GM23338 (cell line): ENCODE measurements at regions not wholly inside any gene's neighbourhood (a gene's known extent, or its start where the extent isn't known, plus 50 kb on each side); places are given as distances from the start of the nearest gene placed in this dataset.

ENCODE experiments used
- ATAC-seq: fragments of 200-7000 bp; cut with Tn5 transposase; 3 replicates; pipeline ENCODE4 v1.9.1; 2020
- DNase-seq: peaks from one replicate; pipeline ENCODE4 v3.0.0-alpha.2; 2015; ENCODE audit warnings: low spot score
- H2AFZ ChIP-seq: fragments of 200-600 bp; sonication (generic); 2 replicates; pipeline ENCODE4 v1.8.0; 2016; ENCODE audit warnings: antibody characterized with exemption, mild to moderate bottlenecking, moderate library complexity
- H3F3A ChIP-seq: fragments of 200-600 bp; sonication (generic); replicated peaks from 2 replicates; pipeline ENCODE4 v1.8.0; 2017; ENCODE audit warnings: antibody characterized with exemption, mixed run types, low read depth
- H3K27ac ChIP-seq: fragments of 200-600 bp; sonication (generic); 2 replicates; pipeline ENCODE4 v1.6.1; 2016; ENCODE audit warnings: low read depth
- H3K27me3 ChIP-seq: fragments of 200-600 bp; sonication (generic); 2 replicates; pipeline ENCODE4 v1.8.0; 2016; ENCODE audit warnings: mild to moderate bottlenecking, mixed run types, moderate library complexity; ENCODE audit not compliant: insufficient read depth
- H3K36me3 ChIP-seq: fragments of 200-600 bp; sonication (generic); 2 replicates; pipeline ENCODE4 v1.8.0; 2016; ENCODE audit warnings: mild to moderate bottlenecking; ENCODE audit not compliant: insufficient read depth
- H3K4me1 ChIP-seq: fragments of 200-600 bp; sonication (generic); 2 replicates; pipeline ENCODE4 v1.8.0; 2016; ENCODE audit warnings: mild to moderate bottlenecking, moderate library complexity; ENCODE audit not compliant: insufficient read depth
- H3K4me2 ChIP-seq: fragments of 200-600 bp; sonication (generic); 2 replicates; pipeline ENCODE4 v1.7.1; 2017; ENCODE audit warnings: mixed run types
- H3K4me3 ChIP-seq: fragments of 200-600 bp; sonication (generic); 2 replicates; pipeline ENCODE4 v1.6.1; 2016; ENCODE audit warnings: mixed run types
- H3K79me2 ChIP-seq: fragments of 200-600 bp; sonication (generic); replicated peaks from 2 replicates; pipeline ENCODE4 v1.8.0; 2017; ENCODE audit warnings: mild to moderate bottlenecking; ENCODE audit not compliant: insufficient read depth
- H3K9me2 ChIP-seq: fragments of 200-600 bp; sonication (generic); 2 replicates; pipeline ENCODE4 v1.8.0; 2017; ENCODE audit not compliant: insufficient read depth
- H4K20me1 ChIP-seq: fragments of 200-600 bp; sonication (generic); replicated peaks from 2 replicates; pipeline ENCODE4 v1.8.0; 2017; ENCODE audit warnings: mild to moderate bottlenecking; ENCODE audit not compliant: insufficient read depth
- H3K27ac Mint-ChIP-seq: 2 replicates; pipeline ENCODE4 v1.8.0; 2020; ENCODE audit warnings: inconsistent platforms, mild to moderate bottlenecking, moderate library complexity, mixed read lengths
- H3K27me3 Mint-ChIP-seq: 3 replicates; pipeline ENCODE4 v1.8.0; 2022; ENCODE audit warnings: low read depth, mild to moderate bottlenecking, moderate library complexity, mixed read lengths, inconsistent platforms; ENCODE audit not compliant: insufficient read depth, poor library complexity
- H3K36me3 Mint-ChIP-seq: 3 replicates; pipeline ENCODE4 v1.8.0; 2021; ENCODE audit warnings: low read depth, mild to moderate bottlenecking, inconsistent platforms, moderate library complexity, mixed read lengths
- H3K4me1 Mint-ChIP-seq: 3 replicates; pipeline ENCODE4 v1.8.0; 2020; ENCODE audit warnings: mild to moderate bottlenecking, inconsistent platforms, mixed read lengths
- H3K4me3 Mint-ChIP-seq: 3 replicates; pipeline ENCODE4 v1.8.0; 2021; ENCODE audit warnings: moderate library complexity, mild to moderate bottlenecking, inconsistent platforms, mixed read lengths
- H3K9me3 Mint-ChIP-seq: 3 replicates; pipeline ENCODE4 v1.8.0; 2020; ENCODE audit warnings: moderate library complexity, mild to moderate bottlenecking, inconsistent platforms, mixed read lengths
- CREB1 ChIP-seq: fragments of 250-450 bp; sonication (Bioruptor Pico); IDR thresholded peaks from 2 replicates; pipeline ENCODE4 v1.5.0; 2020; ENCODE audit warnings: low read depth, mild to moderate bottlenecking, moderate library complexity
- ETS1 ChIP-seq: IDR thresholded peaks from 2 replicates; pipeline ENCODE4 v1.6.1; 2016; ENCODE audit warnings: antibody characterized with exemption
- EZH2 ChIP-seq: fragments of 200-600 bp; sonication (generic); IDR thresholded peaks from one replicate; pipeline ENCODE4 v1.8.0; 2017; ENCODE audit warnings: antibody characterized with exemption, mild to moderate bottlenecking, low read depth; ENCODE audit not compliant: unreplicated experiment
- EZH2phosphoT487 ChIP-seq: fragments of 200-600 bp; sonication (generic); IDR thresholded peaks from one replicate; pipeline ENCODE4 v1.8.1; 2018; ENCODE audit warnings: antibody characterized with exemption; ENCODE audit not compliant: unreplicated experiment
- JUNB ChIP-seq: IDR thresholded peaks from one replicate; pipeline ENCODE4 v1.6.1; 2016; ENCODE audit warnings: antibody characterized with exemption; ENCODE audit not compliant: unreplicated experiment
- NANOG ChIP-seq: IDR thresholded peaks from 2 replicates; pipeline ENCODE4 v1.6.1; 2016; ENCODE audit warnings: antibody characterized with exemption, borderline replicate concordance
- STAT1 ChIP-seq: IDR thresholded peaks from one replicate; pipeline ENCODE4 v1.6.1; 2016; ENCODE audit warnings: antibody characterized with exemption; ENCODE audit not compliant: unreplicated experiment
- ZNF114 ChIP-seq: fragments of 250-450 bp; sonication (Bioruptor Pico); IDR thresholded peaks from 2 replicates; pipeline ENCODE4 v1.5.0; 2020; ENCODE audit warnings: mild to moderate bottlenecking, moderate library complexity
- ZNF331 ChIP-seq: fragments of 250-450 bp; sonication (Bioruptor Pico); IDR thresholded peaks from 2 replicates; pipeline ENCODE4 v1.5.0; 2020; ENCODE audit warnings: low read depth, mild to moderate bottlenecking, moderate library complexity
- TF ChIP-seq, protein P1 (sequence below), 2 experiments: fragments of 200-600 bp in 1 of 2; sonication (generic) in 1 of 2; conservative IDR thresholded peaks; 2 replicates each; pipeline versions ENCODE4 v1.5.1 to v1.6.1; 2016 to 2017; ENCODE audit warnings: antibody characterized with exemption in 2 of 2, low read depth in 2 of 2, mild to moderate bottlenecking in 2 of 2, moderate library complexity in 1 of 2
- TF ChIP-seq, protein P2 (sequence below): fragments of 250-450 bp; sonication (Bioruptor Pico); IDR thresholded peaks from 2 replicates; pipeline ENCODE4 v1.5.0; 2020; ENCODE audit warnings: mild to moderate bottlenecking, moderate library complexity

DNA sequence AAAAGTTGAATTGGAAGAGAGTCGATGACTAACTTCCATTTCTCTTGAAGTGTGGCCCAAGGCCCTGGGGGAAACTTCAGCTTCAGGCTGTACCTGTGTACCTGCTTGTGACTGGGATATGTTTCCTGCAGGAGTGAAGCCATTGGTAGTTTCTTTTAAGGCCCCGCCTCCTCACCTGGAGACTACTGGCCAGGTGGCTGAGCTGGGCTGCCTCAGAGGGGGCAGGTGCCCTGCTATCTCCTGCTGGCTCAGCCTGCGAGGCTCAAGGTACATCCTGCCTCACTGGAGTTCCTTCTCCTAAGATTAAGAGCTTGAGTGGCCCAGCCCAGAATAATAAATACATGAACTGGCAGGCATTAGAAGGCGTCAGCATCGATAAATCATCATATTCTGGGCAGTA lies 121.6 kb upstream of the ROPN1 start:
- H3K27ac Mint-ChIP-seq = no peak overlapping the region
- H3K9me3 Mint-ChIP-seq = no peaks in the 10 kb centered on the region
- H3K4me3 ChIP-seq = no peak overlapping the region
- no peaks in the 10 kb centered on the region for H3K27me3 ChIP-seq
- H3K4me1 ChIP-seq = no peaks in the 10 kb centered on the region
- no peaks in the 10 kb centered on the region for H3K36me3 ChIP-seq
- H4K20me1 ChIP-seq = no peaks in the 10 kb centered on the region
- no peak overlapping the region for H3K4me3 Mint-ChIP-seq
- peaks cover 20% of the 10 kb centered on the region for H3K9me2 ChIP-seq
- H3F3A ChIP-seq = no peaks in the 10 kb centered on the region
- ATAC-seq (peak; percentile 73), DNase-seq (peak; percentile 12)
- H3K36me3 Mint-ChIP-seq = no peaks in the 10 kb centered on the region
- H2AFZ ChIP-seq = no peak overlapping the region
- H3K27ac ChIP-seq = no peak overlapping the region
- TF ChIP-seq EZH2 (no peak), ZNF331 (CRISPR knock-in tag) (no peak), ZNF114 (CRISPR knock-in tag) (no peak), EZH2phosphoT487 (no peak), STAT1 (no peak), NANOG (no peak), JUNB (no peak), ETS1 (no peak), CREB1 (CRISPR knock-in tag) (no peak)
- TF ChIP-seq, protein P1, sequence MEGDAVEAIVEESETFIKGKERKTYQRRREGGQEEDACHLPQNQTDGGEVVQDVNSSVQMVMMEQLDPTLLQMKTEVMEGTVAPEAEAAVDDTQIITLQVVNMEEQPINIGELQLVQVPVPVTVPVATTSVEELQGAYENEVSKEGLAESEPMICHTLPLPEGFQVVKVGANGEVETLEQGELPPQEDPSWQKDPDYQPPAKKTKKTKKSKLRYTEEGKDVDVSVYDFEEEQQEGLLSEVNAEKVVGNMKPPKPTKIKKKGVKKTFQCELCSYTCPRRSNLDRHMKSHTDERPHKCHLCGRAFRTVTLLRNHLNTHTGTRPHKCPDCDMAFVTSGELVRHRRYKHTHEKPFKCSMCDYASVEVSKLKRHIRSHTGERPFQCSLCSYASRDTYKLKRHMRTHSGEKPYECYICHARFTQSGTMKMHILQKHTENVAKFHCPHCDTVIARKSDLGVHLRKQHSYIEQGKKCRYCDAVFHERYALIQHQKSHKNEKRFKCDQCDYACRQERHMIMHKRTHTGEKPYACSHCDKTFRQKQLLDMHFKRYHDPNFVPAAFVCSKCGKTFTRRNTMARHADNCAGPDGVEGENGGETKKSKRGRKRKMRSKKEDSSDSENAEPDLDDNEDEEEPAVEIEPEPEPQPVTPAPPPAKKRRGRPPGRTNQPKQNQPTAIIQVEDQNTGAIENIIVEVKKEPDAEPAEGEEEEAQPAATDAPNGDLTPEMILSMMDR (conservative IDR thresholded peaks at IDR 0.05; ENCODE audit: low read depth in 2 of 2) = no peak
- H3K4me2 ChIP-seq = no peak overlapping the region
- peaks cover 7% of the 10 kb centered on the region for H3K4me1 Mint-ChIP-seq
- H3K79me2 ChIP-seq = no peaks in the 10 kb centered on the region
- no peaks in the 10 kb centered on the region for H3K27me3 Mint-ChIP-seq

DNA sequence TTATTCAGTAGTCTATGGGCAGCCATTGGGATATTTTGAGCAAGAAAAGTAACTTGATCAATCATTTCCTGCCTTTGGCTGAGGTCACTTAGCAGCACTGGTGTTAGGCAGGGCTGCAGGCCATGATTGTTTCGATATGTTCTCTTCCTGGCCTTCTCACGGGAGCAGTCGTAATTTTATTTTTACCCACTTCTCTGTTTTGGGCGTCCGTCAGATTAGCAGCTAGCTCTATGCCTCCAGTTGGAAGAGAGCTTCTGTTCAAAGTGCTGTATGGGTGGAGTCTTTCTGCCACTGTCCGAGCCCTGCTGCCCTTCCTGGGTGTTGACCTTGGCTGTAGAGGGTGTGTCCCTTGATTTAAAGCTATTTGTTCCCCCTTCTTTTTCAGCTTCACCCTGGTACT lies 123.4 kb upstream of the ROPN1 start:
- Mint-ChIP-seq H3K27ac (no peak overlapping the region), H3K36me3 (no peaks in the 10 kb centered on the region), H3K9me3 (no peaks in the 10 kb centered on the region), H3K4me3 (no peak overlapping the region), H3K4me1 (peaks cover 16% of the 10 kb centered on the region), H3K27me3 (no peaks in the 10 kb centered on the region)
- no peaks in the 10 kb centered on the region for H3K36me3 ChIP-seq
- H3F3A ChIP-seq = no peaks in the 10 kb centered on the region
- no peak for ATAC-seq
- H3K9me2 ChIP-seq = peaks cover 20% of the 10 kb centered on the region
- no peak overlapping the region for H3K27ac ChIP-seq
- no peak overlapping the region for H3K4me2 ChIP-seq
- H3K4me1 ChIP-seq = no peaks in the 10 kb centered on the region
- no peak overlapping the region for H2AFZ ChIP-seq
- no peak for DNase-seq
- H3K27me3 ChIP-seq = no peaks in the 10 kb centered on the region
- no peak overlapping the region for H3K4me3 ChIP-seq
- no peaks in the 10 kb centered on the region for H4K20me1 ChIP-seq
- H3K79me2 ChIP-seq = no peaks in the 10 kb centered on the region
- TF ChIP-seq, protein P1 (conservative IDR thresholded peaks at IDR 0.05; ENCODE audit: low read depth in 2 of 2) = no peak
- TF ChIP-seq CREB1 (CRISPR knock-in tag) = no peak
- TF ChIP-seq, protein P2, sequence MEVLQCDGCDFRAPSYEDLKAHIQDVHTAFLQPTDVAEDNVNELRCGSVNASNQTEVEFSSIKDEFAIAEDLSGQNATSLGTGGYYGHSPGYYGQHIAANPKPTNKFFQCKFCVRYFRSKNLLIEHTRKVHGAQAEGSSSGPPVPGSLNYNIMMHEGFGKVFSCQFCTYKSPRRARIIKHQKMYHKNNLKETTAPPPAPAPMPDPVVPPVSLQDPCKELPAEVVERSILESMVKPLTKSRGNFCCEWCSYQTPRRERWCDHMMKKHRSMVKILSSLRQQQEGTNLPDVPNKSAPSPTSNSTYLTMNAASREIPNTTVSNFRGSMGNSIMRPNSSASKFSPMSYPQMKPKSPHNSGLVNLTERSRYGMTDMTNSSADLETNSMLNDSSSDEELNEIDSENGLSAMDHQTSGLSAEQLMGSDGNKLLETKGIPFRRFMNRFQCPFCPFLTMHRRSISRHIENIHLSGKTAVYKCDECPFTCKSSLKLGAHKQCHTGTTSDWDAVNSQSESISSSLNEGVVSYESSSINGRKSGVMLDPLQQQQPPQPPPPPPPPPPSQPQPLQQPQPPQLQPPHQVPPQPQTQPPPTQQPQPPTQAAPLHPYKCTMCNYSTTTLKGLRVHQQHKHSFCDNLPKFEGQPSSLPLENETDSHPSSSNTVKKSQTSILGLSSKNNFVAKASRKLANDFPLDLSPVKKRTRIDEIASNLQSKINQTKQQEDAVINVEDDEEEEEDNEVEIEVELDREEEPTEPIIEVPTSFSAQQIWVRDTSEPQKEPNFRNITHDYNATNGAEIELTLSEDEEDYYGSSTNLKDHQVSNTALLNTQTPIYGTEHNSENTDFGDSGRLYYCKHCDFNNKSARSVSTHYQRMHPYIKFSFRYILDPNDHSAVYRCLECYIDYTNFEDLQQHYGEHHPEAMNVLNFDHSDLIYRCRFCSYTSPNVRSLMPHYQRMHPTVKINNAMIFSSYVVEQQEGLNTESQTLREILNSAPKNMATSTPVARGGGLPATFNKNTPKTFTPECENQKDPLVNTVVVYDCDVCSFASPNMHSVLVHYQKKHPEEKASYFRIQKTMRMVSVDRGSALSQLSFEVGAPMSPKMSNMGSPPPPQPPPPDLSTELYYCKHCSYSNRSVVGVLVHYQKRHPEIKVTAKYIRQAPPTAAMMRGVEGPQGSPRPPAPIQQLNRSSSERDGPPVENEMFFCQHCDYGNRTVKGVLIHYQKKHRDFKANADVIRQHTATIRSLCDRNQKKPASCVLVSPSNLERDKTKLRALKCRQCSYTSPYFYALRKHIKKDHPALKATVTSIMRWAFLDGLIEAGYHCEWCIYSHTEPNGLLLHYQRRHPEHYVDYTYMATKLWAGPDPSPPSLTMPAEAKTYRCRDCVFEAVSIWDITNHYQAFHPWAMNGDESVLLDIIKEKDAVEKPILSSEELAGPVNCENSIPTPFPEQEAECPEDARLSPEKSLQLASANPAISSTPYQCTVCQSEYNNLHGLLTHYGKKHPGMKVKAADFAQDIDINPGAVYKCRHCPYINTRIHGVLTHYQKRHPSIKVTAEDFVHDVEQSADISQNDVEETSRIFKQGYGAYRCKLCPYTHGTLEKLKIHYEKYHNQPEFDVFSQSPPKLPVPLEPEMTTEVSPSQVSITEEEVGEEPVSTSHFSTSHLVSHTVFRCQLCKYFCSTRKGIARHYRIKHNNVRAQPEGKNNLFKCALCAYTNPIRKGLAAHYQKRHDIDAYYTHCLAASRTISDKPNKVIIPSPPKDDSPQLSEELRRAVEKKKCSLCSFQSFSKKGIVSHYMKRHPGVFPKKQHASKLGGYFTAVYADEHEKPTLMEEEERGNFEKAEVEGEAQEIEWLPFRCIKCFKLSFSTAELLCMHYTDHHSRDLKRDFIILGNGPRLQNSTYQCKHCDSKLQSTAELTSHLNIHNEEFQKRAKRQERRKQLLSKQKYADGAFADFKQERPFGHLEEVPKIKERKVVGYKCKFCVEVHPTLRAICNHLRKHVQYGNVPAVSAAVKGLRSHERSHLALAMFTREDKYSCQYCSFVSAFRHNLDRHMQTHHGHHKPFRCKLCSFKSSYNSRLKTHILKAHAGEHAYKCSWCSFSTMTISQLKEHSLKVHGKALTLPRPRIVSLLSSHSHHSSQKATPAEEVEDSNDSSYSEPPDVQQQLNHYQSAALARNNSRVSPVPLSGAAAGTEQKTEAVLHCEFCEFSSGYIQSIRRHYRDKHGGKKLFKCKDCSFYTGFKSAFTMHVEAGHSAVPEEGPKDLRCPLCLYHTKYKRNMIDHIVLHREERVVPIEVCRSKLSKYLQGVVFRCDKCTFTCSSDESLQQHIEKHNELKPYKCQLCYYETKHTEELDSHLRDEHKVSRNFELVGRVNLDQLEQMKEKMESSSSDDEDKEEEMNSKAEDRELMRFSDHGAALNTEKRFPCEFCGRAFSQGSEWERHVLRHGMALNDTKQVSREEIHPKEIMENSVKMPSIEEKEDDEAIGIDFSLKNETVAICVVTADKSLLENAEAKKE (CRISPR knock-in tag) = no peak
